Activated CD4-positive, alpha-beta memory T cell treated with anti-CD3 and anti-CD28 coated beads, Interleukin-2, amount 10 ng/mL, durations not matched to agents 7 days and 5 days (primary cell): ENCODE measurements at regions not wholly inside any gene's neighbourhood (a gene's known extent, or its start where the extent isn't known, plus 50 kb on each side); places are given as distances from the start of the nearest gene placed in this dataset.

Source experiments
- CTCF ChIA-PET: fragments of 350-600 bp; sonication (Branson Sonifier 250); formaldehyde crosslinking; loops from one replicate; lab custom pipeline; 2021; ENCODE audit warnings: antibody characterized with exemption, inconsistent platforms; lab: Charles Lee
- POLR2A ChIA-PET: fragments of 350-600 bp; sonication (Branson Sonifier 250); formaldehyde crosslinking; loops from one replicate; lab custom pipeline; 2021; ENCODE audit warnings: antibody characterized with exemption; lab: Charles Lee
- DNase-seq: peaks from one replicate; pipeline ENCODE4 v3.0.0-alpha.2; 2020
- H3K27ac Mint-ChIP-seq: one replicate; pipeline ENCODE4 v1.8.0; 2021; ENCODE audit warnings: mild to moderate bottlenecking, mixed read lengths
- H3K27me3 Mint-ChIP-seq: one replicate; pipeline ENCODE4 v1.8.0; 2021; ENCODE audit warnings: mixed read lengths
- H3K36me3 Mint-ChIP-seq: one replicate; pipeline ENCODE4 v1.8.0; 2021; ENCODE audit warnings: low read depth, mixed read lengths
- H3K4me1 Mint-ChIP-seq: one replicate; pipeline ENCODE4 v1.8.0; 2021; ENCODE audit warnings: mixed read lengths
- H3K4me3 Mint-ChIP-seq: one replicate; pipeline ENCODE4 v1.8.0; 2021; ENCODE audit warnings: mild to moderate bottlenecking, mixed read lengths
- H3K9me3 Mint-ChIP-seq: one replicate; pipeline ENCODE4 v1.8.0; 2021; ENCODE audit warnings: mixed read lengths

DNA sequence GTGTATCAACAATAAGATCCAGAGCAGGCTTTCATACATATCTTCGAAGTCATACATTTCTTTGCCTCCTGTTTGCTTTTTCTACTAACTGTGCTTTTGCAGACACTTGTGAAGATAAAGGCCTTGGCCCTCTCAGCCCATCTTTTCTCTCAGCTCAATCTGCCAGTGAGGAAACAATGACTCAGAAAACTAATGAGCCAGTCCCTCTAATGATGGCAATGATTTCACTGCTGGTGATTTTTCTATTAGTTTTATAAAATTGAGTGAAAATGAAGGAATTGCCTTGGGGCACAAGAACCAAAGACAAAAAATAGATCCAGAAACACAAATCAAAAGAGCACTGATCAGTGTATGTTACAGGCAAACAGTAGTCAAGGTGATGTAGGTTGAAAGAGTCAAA lies 167.7 kb upstream of the PPP2R2B start:
- no peaks in the 10 kb centered on the region for H3K9me3 Mint-ChIP-seq
- no peaks in the 10 kb centered on the region for H3K36me3 Mint-ChIP-seq
- POLR2A ChIA-PET, result no interaction called here
- H3K27ac Mint-ChIP-seq, result no peak overlapping the region
- DNase-seq, result no peak
- CTCF ChIA-PET, result no interaction called here
- no peaks in the 10 kb centered on the region for H3K27me3 Mint-ChIP-seq
- no peaks in the 10 kb centered on the region for H3K4me1 Mint-ChIP-seq
- no peak overlapping the region for H3K4me3 Mint-ChIP-seq

DNA sequence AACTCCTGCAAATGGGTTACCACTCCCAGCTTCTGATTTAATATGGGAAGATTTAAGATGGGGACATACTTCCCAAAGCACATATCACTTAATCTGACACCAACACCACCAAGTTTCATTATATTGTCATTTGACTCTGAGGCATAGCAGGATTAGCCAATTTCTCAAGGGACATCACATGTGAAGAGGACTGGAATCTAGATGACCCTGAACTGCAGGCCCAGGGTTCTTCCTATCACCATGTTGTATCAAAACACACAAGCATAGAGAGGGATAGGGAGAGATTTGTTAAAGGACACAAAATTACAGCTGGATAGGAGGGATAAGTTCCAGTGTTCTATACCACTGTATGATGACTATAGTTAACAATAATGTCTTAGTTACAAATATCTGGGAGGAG lies 168.3 kb upstream of the PPP2R2B start:
- H3K27me3 Mint-ChIP-seq, result no peaks in the 10 kb centered on the region
- no peak for DNase-seq
- H3K9me3 Mint-ChIP-seq, result no peaks in the 10 kb centered on the region
- no peaks in the 10 kb centered on the region for H3K4me1 Mint-ChIP-seq
- no peak overlapping the region for H3K4me3 Mint-ChIP-seq
- POLR2A ChIA-PET, result no interaction called here
- no peaks in the 10 kb centered on the region for H3K36me3 Mint-ChIP-seq
- CTCF ChIA-PET, result no interaction called here
- no peak overlapping the region for H3K27ac Mint-ChIP-seq

DNA sequence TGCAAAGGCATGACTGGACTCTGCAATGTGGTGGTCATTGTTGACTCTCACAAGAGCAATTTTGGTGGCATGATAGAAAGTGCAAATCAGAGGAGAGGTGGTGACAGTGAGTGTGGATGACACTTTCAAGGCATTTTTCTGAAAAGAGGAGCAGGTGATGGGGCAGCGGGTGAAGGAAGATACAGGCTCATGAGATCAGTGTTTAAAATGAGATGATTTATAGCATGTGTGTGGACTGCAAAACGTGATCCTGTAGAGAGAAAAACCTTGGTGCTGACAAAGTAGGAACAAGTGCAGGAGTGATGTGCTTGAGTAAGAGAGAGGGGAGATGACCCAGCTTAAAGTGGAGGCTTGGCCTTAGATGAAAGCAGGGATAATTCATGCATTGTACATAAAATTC lies 171.2 kb upstream of the PPP2R2B start:
- H3K36me3 Mint-ChIP-seq, result no peaks in the 10 kb centered on the region
- POLR2A ChIA-PET, result no interaction called here
- H3K9me3 Mint-ChIP-seq, result no peaks in the 10 kb centered on the region
- DNase-seq, result no peak
- CTCF ChIA-PET, result no interaction called here
- no peaks in the 10 kb centered on the region for H3K27me3 Mint-ChIP-seq
- H3K27ac Mint-ChIP-seq, result no peak overlapping the region
- no peaks in the 10 kb centered on the region for H3K4me1 Mint-ChIP-seq
- H3K4me3 Mint-ChIP-seq, result no peak overlapping the region

DNA sequence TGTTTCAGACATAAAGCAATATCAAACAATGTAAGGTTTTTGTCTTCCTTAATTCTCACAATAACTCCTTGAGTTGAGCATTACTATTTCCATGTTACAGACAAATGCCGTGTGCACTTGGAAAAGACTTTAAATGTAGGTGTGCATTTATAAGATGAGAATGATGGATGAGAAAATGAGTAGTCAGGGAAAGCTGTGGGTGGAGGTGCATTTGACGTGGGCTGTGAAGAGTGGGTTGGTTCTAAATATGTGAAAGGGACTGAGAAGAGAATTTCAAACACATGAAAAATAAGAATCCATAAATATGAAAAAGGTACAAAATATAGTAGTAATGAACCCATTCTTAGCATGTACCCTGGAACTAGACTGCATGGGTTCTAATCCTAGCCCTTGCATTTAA lies 171.6 kb upstream of the PPP2R2B start:
- Mint-ChIP-seq H3K27ac (no peak overlapping the region), H3K4me3 (no peak overlapping the region), H3K27me3 (no peaks in the 10 kb centered on the region), H3K9me3 (no peaks in the 10 kb centered on the region), H3K36me3 (no peaks in the 10 kb centered on the region), H3K4me1 (no peaks in the 10 kb centered on the region)
- DNase-seq, result no peak
- CTCF ChIA-PET, result no interaction called here
- POLR2A ChIA-PET, result no interaction called here

DNA sequence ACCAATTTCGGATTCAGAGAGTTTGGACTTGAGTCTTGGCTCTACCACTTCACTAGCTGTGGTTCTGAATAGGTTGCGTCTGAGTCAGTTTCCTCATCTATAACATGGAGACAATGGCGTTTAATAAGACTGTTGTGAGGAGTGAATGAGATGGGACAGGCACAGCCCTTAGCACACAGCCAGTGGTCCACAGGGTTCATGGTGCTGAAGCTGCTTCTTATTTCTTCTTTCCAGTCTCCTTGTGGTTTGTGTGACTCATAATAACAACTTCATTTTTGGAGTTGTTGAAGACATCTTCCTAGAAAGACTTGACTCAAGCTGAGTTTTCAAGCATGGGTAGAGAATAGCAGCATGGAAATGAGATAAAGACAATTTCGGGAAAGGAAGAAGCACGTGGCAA lies 172.6 kb upstream of the PPP2R2B start:
- Mint-ChIP-seq H3K4me1 (no peaks in the 10 kb centered on the region), H3K27ac (no peak overlapping the region), H3K36me3 (no peaks in the 10 kb centered on the region), H3K9me3 (no peaks in the 10 kb centered on the region), H3K4me3 (no peak overlapping the region), H3K27me3 (no peaks in the 10 kb centered on the region)
- CTCF ChIA-PET, result interaction anchor here (0.7 kb wide), 1 partner anchor 21 kb away, joined by 3 read pairs; no protein-coding TSS in a partner anchor
- DNase-seq, result no peak
- POLR2A ChIA-PET, result no interaction called here

DNA sequence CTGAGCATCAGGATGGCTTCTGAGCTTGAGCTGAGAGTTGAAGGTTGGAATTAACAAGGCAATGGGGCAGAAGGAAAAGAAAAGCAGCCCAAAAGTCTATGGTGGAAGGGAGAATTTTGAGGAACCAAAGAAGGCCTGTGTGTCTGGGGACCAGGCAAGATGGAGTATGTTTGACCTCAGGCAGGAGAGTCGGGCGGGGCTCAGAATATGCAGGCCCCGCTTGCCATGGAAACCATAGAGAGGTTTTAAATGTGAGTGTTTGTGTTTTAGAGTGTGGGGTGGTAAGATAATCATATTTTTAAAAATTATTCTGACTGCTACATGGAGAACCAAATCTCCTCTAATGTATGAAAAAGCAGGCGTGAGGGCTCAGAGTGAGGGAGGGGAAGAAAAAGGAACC lies 174.0 kb upstream of the PPP2R2B start:
- ChIA-PET POLR2A (no interaction called here), CTCF (no interaction called here)
- H3K27ac Mint-ChIP-seq, result no peak overlapping the region

DNA sequence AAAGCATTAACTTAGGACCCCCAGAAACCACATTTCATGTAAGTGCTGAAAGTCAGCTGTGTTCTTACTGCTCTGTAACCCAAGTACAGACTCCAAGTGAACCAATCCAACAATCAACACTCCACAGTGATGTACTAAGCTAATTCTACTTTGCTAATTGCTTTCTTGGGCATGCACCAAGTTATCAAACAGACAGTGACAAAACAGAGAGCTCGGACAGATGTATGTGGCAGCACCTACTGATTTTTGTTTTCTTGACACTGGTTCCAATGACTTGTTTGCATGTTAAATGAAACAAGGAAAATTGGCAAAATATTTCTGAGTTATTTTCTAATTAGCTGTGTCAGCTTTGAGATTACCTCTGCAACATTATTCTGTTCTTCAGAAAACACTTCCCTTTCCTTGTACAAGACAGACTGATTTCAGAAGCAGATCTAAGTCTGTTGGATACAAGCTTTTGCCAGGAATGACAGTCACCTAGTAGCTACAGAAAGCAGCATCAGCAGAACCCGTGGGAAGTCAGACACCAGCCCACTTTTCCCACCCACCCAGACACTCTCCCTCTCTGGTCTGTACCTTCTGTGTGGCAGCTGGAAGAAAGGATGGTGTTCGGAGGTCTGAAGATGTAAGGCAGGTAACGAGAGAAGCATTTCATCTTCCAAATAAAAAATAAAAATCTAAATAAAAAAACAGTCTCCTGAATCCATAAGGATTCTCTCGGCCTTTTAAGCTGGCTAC lies 176.7 kb upstream of the PPP2R2B start:
- Mint-ChIP-seq H3K27ac (no peak overlapping the region), H3K4me3 (no peak overlapping the region), H3K27me3 (peaks cover 2% of the 10 kb centered on the region), H3K36me3 (no peaks in the 10 kb centered on the region), H3K9me3 (no peaks in the 10 kb centered on the region), H3K4me1 (no peaks in the 10 kb centered on the region)
- CTCF ChIA-PET, result no interaction called here
- POLR2A ChIA-PET, result no interaction called here
- DNase-seq, result no peak

More for the DNA sequence above, 174.0 kb upstream of the PPP2R2B start:
- H3K9me3 Mint-ChIP-seq, result no peaks in the 10 kb centered on the region
- H3K27me3 Mint-ChIP-seq, result peaks cover 2% of the 10 kb centered on the region
- DNase-seq, result no peak
- H3K4me1 Mint-ChIP-seq, result no peaks in the 10 kb centered on the region
- no peaks in the 10 kb centered on the region for H3K36me3 Mint-ChIP-seq
- H3K4me3 Mint-ChIP-seq, result no peak overlapping the region

DNA sequence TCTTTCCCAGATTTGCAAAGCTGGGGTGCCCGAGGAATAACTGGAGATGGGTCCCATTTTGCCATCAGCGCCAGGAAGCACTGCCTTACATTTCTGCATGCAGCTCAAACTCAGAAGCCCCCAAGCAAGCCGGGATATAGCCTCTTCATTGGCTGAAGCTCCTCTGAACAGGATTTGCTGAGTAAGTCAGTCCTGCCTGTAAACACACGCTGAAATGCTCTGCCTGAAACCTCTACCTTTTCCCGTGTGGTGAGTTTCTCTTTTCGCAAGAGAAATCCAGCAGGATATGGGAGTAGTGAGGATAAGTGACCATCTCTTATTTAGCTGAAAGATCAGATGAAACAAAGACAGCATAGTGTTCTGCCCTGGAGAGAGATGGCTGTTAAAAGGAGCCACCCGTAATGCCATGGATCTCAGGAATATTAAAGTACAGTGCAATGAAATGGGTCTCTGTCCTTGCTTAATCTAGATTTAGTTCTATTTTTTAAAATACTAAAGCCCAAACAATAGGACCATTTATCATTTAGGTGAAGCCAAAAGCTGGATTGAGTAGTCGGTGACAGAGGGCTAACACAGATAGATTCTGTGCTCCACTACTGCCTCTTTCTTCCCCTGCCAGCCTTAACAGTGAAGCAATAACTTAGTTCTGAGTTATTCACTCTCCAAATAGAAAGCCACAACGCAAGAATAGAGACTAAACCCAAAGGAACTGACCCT lies 177.5 kb upstream of the PPP2R2B start:
- peaks cover 2% of the 10 kb centered on the region for H3K27me3 Mint-ChIP-seq
- H3K4me1 Mint-ChIP-seq, result no peaks in the 10 kb centered on the region

GRCh38 chr5:147057051-147057450 lies 177.8 kb upstream of the STK32A start:
- Mint-ChIP-seq H3K9me3 (no peaks in the 10 kb centered on the region), H3K4me3 (no peak overlapping the region), H3K4me1 (no peaks in the 10 kb centered on the region), H3K27me3 (peaks cover 2% of the 10 kb centered on the region), H3K36me3 (no peaks in the 10 kb centered on the region), H3K27ac (no peak overlapping the region)
- ChIA-PET CTCF (no interaction called here), POLR2A (no interaction called here)
- DNase-seq, result no peak

More for the DNA sequence above, 177.5 kb upstream of the PPP2R2B start:
- no peak for DNase-seq
- Mint-ChIP-seq H3K27ac (no peak overlapping the region), H3K36me3 (no peaks in the 10 kb centered on the region), H3K9me3 (no peaks in the 10 kb centered on the region), H3K4me3 (no peak overlapping the region)
- ChIA-PET POLR2A (no interaction called here), CTCF (no interaction called here)

- no peak overlapping the region for H3K4me3 Mint-ChIP-seq
- no peak overlapping the region for H3K27ac Mint-ChIP-seq
- H3K36me3 Mint-ChIP-seq, result no peaks in the 10 kb centered on the region
- POLR2A ChIA-PET, result no interaction called here
- DNase-seq, result no peak
- H3K27me3 Mint-ChIP-seq, result peaks cover under 1% of the 10 kb centered on the region
- H3K4me1 Mint-ChIP-seq, result peaks cover 8% of the 10 kb centered on the region
- H3K9me3 Mint-ChIP-seq, result no peaks in the 10 kb centered on the region
- CTCF ChIA-PET, result no interaction called here
These were observed 173.4 kb upstream of the STK32A start for GRCh38 chr5:147061431-147061830.

DNA sequence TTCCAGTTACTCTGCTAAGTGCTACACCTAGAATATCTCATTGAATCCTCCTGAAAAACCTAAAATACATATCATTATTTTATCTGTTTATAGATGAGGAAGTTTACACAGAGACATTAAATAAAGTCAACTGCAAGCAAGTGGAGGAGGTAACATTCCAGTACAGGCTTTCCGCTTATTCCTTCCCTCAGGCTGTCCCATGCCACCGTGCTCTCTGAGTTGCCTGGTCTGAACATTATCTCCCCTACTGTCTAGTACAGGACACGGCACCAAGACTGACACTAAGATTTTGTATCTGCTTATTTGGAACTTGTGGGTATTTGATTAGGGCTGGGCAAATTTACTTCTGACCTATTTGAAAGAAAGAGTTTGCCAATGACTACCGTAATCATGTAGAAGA lies 172.4 kb upstream of the STK32A start:
- Mint-ChIP-seq H3K4me3 (no peak overlapping the region), H3K4me1 (peaks cover 8% of the 10 kb centered on the region), H3K9me3 (no peaks in the 10 kb centered on the region), H3K27ac (no peak overlapping the region), H3K36me3 (no peaks in the 10 kb centered on the region), H3K27me3 (peaks cover 2% of the 10 kb centered on the region)
- ChIA-PET CTCF (no interaction called here), POLR2A (no interaction called here)
- no peak for DNase-seq

- peaks cover 8% of the 10 kb centered on the region for H3K4me1 Mint-ChIP-seq
- no peak for DNase-seq
- H3K27ac Mint-ChIP-seq, result no peak overlapping the region
- CTCF ChIA-PET, result no interaction called here
- POLR2A ChIA-PET, result no interaction called here
- H3K36me3 Mint-ChIP-seq, result no peaks in the 10 kb centered on the region
- H3K27me3 Mint-ChIP-seq, result peaks cover 2% of the 10 kb centered on the region
- no peak overlapping the region for H3K4me3 Mint-ChIP-seq
- no peaks in the 10 kb centered on the region for H3K9me3 Mint-ChIP-seq
These were observed 170.9 kb upstream of the STK32A start for GRCh38 chr5:147063943-147064342.

DNA sequence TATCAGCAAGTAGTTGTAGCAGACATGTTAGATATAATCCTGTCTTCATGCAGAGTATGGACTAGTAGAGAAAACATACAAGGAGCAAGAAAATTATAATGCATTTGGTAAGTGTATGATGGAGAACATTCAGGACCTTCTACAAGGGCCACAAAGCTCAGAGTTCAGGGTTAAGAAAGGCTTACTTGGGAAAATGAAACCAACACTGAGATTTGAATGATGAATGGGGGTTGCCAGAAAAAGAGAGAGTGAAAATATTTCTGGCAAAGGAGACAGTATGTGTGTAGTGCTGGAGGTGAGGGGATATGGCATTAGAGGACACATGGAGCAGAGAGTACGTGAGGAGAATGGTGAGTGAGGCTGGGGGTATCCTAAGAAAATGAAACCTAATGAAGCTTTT lies 169.8 kb upstream of the STK32A start:
- Mint-ChIP-seq H3K27me3 (peaks cover 2% of the 10 kb centered on the region), H3K36me3 (no peaks in the 10 kb centered on the region), H3K9me3 (no peaks in the 10 kb centered on the region), H3K4me3 (no peak overlapping the region), H3K27ac (no peak overlapping the region), H3K4me1 (peaks cover 8% of the 10 kb centered on the region)
- CTCF ChIA-PET, result no interaction called here
- DNase-seq, result no peak
- POLR2A ChIA-PET, result no interaction called here

DNA sequence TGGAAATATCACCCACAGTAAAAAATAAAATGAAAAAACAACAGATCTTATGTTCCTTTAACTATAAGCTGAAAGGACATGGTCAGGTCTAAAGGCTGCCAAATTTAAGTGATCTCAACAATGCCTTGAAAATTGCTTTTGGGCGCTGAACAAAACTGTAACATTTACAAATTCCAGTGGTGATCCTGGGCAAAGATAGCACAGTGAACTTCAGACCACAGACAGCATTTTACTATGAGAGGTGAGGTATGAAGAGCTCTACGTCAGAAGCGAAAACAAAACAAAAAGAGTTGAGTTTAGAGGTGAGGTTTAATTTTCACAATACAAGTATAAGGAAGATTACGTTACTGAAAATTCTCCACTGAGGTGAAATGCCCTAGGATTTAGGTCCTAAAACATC lies 165.8 kb upstream of the STK32A start:
- Mint-ChIP-seq H3K9me3 (no peaks in the 10 kb centered on the region), H3K36me3 (no peaks in the 10 kb centered on the region), H3K27me3 (peaks cover 2% of the 10 kb centered on the region), H3K4me3 (no peak overlapping the region), H3K4me1 (peaks cover 8% of the 10 kb centered on the region), H3K27ac (no peak overlapping the region)
- ChIA-PET CTCF (interaction anchor here (0.6 kb wide), 1 partner anchor 217 kb away, joined by 3 read pairs; no protein-coding TSS in a partner anchor), POLR2A (no interaction called here)
- no peak for DNase-seq
